Neural cell (in vitro differentiated cells): ENCODE measurements at regions not wholly inside any gene's neighbourhood (a gene's known extent, or its start where the extent isn't known, plus 50 kb on each side); places are given as distances from the start of the nearest gene placed in this dataset.

Source experiments
- H2AFZ ChIP-seq: fragments of 200-600, 300-800 bp; sonication (generic), shearing (Covaris generic); 2 replicates; pipeline ENCODE4 v1.6.0; 2014; ENCODE audit warnings: low read depth, mild to moderate bottlenecking, antibody characterized with exemption, low read length, moderate library complexity
- H3F3A ChIP-seq: fragments of 200-600 bp; shearing (Covaris generic); 2 replicates; pipeline ENCODE4 v1.6.1; 2016; ENCODE audit warnings: mild to moderate bottlenecking, moderate library complexity, mixed read lengths, antibody characterized with exemption, low read length; ENCODE audit not compliant: insufficient read depth, poor library complexity, severe bottlenecking
- H3K27ac ChIP-seq: fragments of 200-600, 300-800 bp; sonication (generic), shearing (Covaris generic); 2 replicates; pipeline ENCODE4 v1.5.1; 2014; ENCODE audit warnings: mild to moderate bottlenecking, low read length, moderate library complexity
- H3K27me3 ChIP-seq: fragments of 300-800, 200-600 bp; sonication (generic), shearing (Covaris generic); 2 replicates; pipeline ENCODE4 v1.6.0; 2014; ENCODE audit warnings: mild to moderate bottlenecking, low read depth, low read length, moderate library complexity; ENCODE audit not compliant: insufficient read depth
- H3K36me3 ChIP-seq: fragments of 300-800, 200-600 bp; sonication (generic), shearing (Covaris generic); 2 replicates; pipeline ENCODE4 v1.5.1; 2014; ENCODE audit warnings: mild to moderate bottlenecking, antibody characterized with exemption, low read length, moderate library complexity; ENCODE audit not compliant: insufficient read depth
- H3K4me2 ChIP-seq: fragments of 300-800, 200-600 bp; sonication (generic), shearing (Covaris generic); 2 replicates; pipeline ENCODE4 v1.6.0; 2014; ENCODE audit warnings: mild to moderate bottlenecking, low read length
- H3K4me3 ChIP-seq: fragments of 300-800, 200-600 bp; sonication (generic), shearing (Covaris generic); 2 replicates; pipeline ENCODE4 v1.5.1; 2014; ENCODE audit warnings: mild to moderate bottlenecking, low read length, moderate library complexity
- H3K79me2 ChIP-seq: fragments of 200-600 bp; shearing (Covaris generic); replicated peaks from 2 replicates; pipeline ENCODE4 v1.6.0; 2014; ENCODE audit warnings: mild to moderate bottlenecking, low read length, moderate library complexity; ENCODE audit not compliant: insufficient read depth
- H3K9ac ChIP-seq: fragments of 300-800, 200-600 bp; sonication (generic), shearing (Covaris generic); 2 replicates; pipeline ENCODE4 v1.6.1; 2016; ENCODE audit warnings: mild to moderate bottlenecking, low read length, mixed read lengths
- H3K9me2 ChIP-seq: fragments of 200-600 bp; shearing (Covaris generic); 2 replicates; pipeline ENCODE4 v1.6.1; 2016; ENCODE audit warnings: mild to moderate bottlenecking, low read length, mixed read lengths; ENCODE audit not compliant: insufficient read depth
- H3K9me3 ChIP-seq: fragments of 200-600, 300-800 bp; sonication (generic), shearing (Covaris generic); 2 replicates; pipeline ENCODE4 v1.6.1; 2016; ENCODE audit warnings: mild to moderate bottlenecking, mixed run types, low read length, moderate library complexity, mixed read lengths
- H4K20me1 ChIP-seq: fragments of 200-600 bp; shearing (Covaris generic); 2 replicates; pipeline ENCODE4 v1.6.1; 2016; ENCODE audit warnings: mild to moderate bottlenecking, mixed run types; ENCODE audit not compliant: insufficient read depth
- EP300 ChIP-seq: fragments of 450-650 bp; conservative IDR thresholded peaks from 2 replicates; pipeline ENCODE4 v1.6.1; 2014; ENCODE audit warnings: antibody characterized with exemption, mild to moderate bottlenecking, moderate library complexity; ENCODE audit not compliant: poor library complexity, severe bottlenecking
- EZH2 ChIP-seq: fragments of 200-600, 300-800 bp; shearing (Covaris generic), sonication (generic); IDR thresholded peaks from 2 replicates; pipeline ENCODE4 v1.6.1; 2014; ENCODE audit warnings: antibody characterized with exemption, low read length, borderline replicate concordance, mild to moderate bottlenecking; ENCODE audit not compliant: insufficient read depth, poor library complexity, severe bottlenecking
- MXI1 ChIP-seq: fragments of 450-650 bp; conservative IDR thresholded peaks from 2 replicates; pipeline ENCODE4 v1.6.1; 2014; ENCODE audit warnings: antibody characterized with exemption, mild to moderate bottlenecking; ENCODE audit not compliant: poor library complexity, severe bottlenecking
- POLR2AphosphoS5 ChIP-seq: IDR thresholded peaks from 2 replicates; pipeline ENCODE4 v1.6.1; 2012
- RAD21 ChIP-seq: fragments of 450-650 bp; conservative IDR thresholded peaks from 2 replicates; pipeline ENCODE4 v1.6.1; 2014; ENCODE audit warnings: antibody characterized with exemption, mild to moderate bottlenecking, moderate library complexity
- REST ChIP-seq: IDR thresholded peaks from 2 replicates; pipeline ENCODE4 v1.6.1; 2012; ENCODE audit warnings: borderline replicate concordance
- SMC3 ChIP-seq: fragments of 450-650 bp; conservative IDR thresholded peaks from 2 replicates; pipeline ENCODE4 v1.6.1; 2014; ENCODE audit warnings: antibody characterized with exemption, mild to moderate bottlenecking, moderate library complexity; ENCODE audit not compliant: poor library complexity
- TAF1 ChIP-seq: IDR thresholded peaks from 2 replicates; pipeline ENCODE4 v1.6.1; 2012; ENCODE audit warnings: low read depth
- TF ChIP-seq, protein P1 (sequence below): fragments of 450-650 bp; IDR thresholded peaks from 2 replicates; pipeline ENCODE4 v1.5.1; 2014; ENCODE audit warnings: antibody characterized with exemption, mild to moderate bottlenecking, moderate library complexity; ENCODE audit not compliant: poor library complexity, severe bottlenecking

DNA sequence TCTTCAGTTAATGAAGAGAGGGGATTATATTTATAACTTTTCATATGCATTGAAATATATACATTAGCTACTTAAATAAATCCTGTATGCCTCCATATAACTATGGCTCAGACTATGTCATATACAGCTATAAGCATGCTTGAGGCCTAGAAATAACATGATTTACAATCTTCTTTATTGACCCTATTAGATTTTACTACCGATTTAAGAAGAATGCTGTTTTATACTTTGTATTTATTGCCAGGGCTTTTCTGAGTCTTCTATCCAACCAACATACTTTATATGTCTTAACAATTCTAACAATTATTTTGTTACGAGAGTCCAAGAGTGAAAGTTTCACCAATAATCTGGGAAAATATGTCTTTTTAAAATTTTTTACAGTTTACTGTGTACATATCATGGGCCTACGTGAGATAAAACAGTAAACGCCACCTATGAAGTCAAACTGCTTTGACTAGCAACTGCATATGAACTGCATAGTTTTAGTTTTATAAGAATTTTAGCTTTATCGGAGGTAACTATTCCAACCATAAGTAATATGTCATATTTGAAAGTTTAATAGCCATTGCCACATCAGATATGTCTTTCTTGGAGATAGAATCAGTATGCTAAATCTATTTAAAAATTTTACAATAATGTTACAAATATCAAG is 861.0 kb downstream of the USP25 start:
- H3K27ac ChIP-seq, result no peak overlapping the region
- peak overlapping the region; percentile 63 for H3K4me3 ChIP-seq
- H3K27me3 ChIP-seq, result no peaks in the 10 kb centered on the region
- no peaks in the 10 kb centered on the region for H4K20me1 ChIP-seq
- no peak overlapping the region for H3K4me2 ChIP-seq
- H3K36me3 ChIP-seq, result no peaks in the 10 kb centered on the region
- no peaks in the 10 kb centered on the region for H3K9me3 ChIP-seq
- no peaks in the 10 kb centered on the region for H3K79me2 ChIP-seq
- no peak overlapping the region for H3K9ac ChIP-seq
- no peaks in the 10 kb centered on the region for H3K9me2 ChIP-seq
- H3F3A ChIP-seq, result no peaks in the 10 kb centered on the region
- no peak overlapping the region for H2AFZ ChIP-seq
- no peak for TF ChIP-seq EZH2
- no peak for TF ChIP-seq EP300
- no peak for TF ChIP-seq SMC3
- TF ChIP-seq MXI1, result no peak
- TF ChIP-seq, protein P1, sequence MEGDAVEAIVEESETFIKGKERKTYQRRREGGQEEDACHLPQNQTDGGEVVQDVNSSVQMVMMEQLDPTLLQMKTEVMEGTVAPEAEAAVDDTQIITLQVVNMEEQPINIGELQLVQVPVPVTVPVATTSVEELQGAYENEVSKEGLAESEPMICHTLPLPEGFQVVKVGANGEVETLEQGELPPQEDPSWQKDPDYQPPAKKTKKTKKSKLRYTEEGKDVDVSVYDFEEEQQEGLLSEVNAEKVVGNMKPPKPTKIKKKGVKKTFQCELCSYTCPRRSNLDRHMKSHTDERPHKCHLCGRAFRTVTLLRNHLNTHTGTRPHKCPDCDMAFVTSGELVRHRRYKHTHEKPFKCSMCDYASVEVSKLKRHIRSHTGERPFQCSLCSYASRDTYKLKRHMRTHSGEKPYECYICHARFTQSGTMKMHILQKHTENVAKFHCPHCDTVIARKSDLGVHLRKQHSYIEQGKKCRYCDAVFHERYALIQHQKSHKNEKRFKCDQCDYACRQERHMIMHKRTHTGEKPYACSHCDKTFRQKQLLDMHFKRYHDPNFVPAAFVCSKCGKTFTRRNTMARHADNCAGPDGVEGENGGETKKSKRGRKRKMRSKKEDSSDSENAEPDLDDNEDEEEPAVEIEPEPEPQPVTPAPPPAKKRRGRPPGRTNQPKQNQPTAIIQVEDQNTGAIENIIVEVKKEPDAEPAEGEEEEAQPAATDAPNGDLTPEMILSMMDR, result no peak

DNA sequence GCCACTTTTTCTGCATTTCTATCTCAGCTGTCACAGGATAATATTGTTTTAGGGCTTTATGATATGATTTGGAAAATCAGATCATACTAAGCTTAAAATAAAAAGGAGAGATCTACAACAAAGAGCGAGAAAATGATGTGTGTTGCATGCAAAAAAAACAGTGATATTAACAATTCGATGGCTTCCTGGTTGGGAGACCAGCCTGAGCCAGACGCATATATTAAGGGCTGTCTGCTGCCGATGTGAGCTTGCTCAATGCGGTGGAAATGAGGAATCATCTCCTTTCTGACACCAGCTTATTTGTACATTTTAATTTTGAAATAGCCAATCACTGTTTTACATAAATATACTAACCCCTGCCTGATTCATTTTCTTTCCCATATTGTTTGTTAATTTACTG is 862.6 kb downstream of the USP25 start:
- no peak overlapping the region for H3K27ac ChIP-seq
- H3K4me2 ChIP-seq, result no peak overlapping the region

DNA sequence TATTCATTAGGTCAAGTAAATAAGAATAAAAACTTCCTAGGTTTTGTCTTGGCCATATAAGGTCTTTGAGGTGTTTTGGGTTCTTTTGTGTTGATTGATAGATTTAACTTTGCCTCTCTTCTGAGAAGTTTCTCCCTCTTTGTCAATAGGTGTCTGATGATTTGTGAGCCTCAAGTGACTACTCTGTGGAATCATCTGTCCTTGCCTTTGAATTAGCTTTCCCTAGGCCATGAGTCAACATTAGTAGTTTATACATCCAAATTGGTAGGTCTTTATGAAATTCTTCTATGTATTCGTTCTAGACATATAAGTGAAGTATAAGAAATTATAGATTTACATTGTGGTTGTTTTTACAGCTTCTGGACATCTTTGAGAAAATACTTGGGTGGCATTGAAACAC is 864.4 kb downstream of the USP25 start:
- H2AFZ ChIP-seq, result no peak overlapping the region
- H3K9me2 ChIP-seq, result no peaks in the 10 kb centered on the region
- TF ChIP-seq TAF1 (no peak), POLR2AphosphoS5 (no peak), REST (no peak), EP300 (no peak), SMC3 (no peak), MXI1 (no peak), EZH2 (no peak)
- TF ChIP-seq, protein P1, result no peak

More for the DNA sequence above, 862.6 kb downstream of the USP25 start:
- no peaks in the 10 kb centered on the region for H3K9me3 ChIP-seq
- TF ChIP-seq EP300, result no peak
- no peak for TF ChIP-seq SMC3
- TF ChIP-seq MXI1, result no peak
- TF ChIP-seq POLR2AphosphoS5, result no peak
- TF ChIP-seq, protein P1, result no peak
- TF ChIP-seq TAF1, result no peak
- no peak for TF ChIP-seq RAD21
- H3K36me3 ChIP-seq, result no peaks in the 10 kb centered on the region
- H3K9ac ChIP-seq, result no peak overlapping the region
- no peak overlapping the region for H3K4me3 ChIP-seq
- no peaks in the 10 kb centered on the region for H3F3A ChIP-seq
- H4K20me1 ChIP-seq, result no peaks in the 10 kb centered on the region
- H3K27me3 ChIP-seq, result no peaks in the 10 kb centered on the region
- no peaks in the 10 kb centered on the region for H3K9me2 ChIP-seq
- no peak overlapping the region for H2AFZ ChIP-seq
- H3K79me2 ChIP-seq, result no peaks in the 10 kb centered on the region

More for the DNA sequence above, 864.4 kb downstream of the USP25 start:
- H3K27me3 ChIP-seq, result no peaks in the 10 kb centered on the region
- H4K20me1 ChIP-seq, result no peaks in the 10 kb centered on the region
- H3K9me3 ChIP-seq, result no peaks in the 10 kb centered on the region
- no peak overlapping the region for H3K4me2 ChIP-seq
- H3F3A ChIP-seq, result no peaks in the 10 kb centered on the region
- no peak overlapping the region for H3K9ac ChIP-seq
- no peak overlapping the region for H3K4me3 ChIP-seq
- no peaks in the 10 kb centered on the region for H3K79me2 ChIP-seq
- no peaks in the 10 kb centered on the region for H3K36me3 ChIP-seq
- no peak overlapping the region for H3K27ac ChIP-seq
